Fibroblast of lung (primary cell): ENCODE measurements at regions not wholly inside any gene's neighbourhood (a gene's known extent, or its start where the extent isn't known, plus 50 kb on each side); places are given as distances from the start of the nearest gene placed in this dataset.

Source experiments
- DNase-seq, 2 donors: peaks; one replicate each; pipeline versions ENCODE4 v3.0.0 to v3.0.0-alpha.2; 2010; ENCODE audit warnings: low read depth in 2 of 2
- H2AFZ ChIP-seq: 2 replicates; pipeline ENCODE4 v1.5.1; 2012; ENCODE audit warnings: low read length, control low read depth, inconsistent platforms
- H3K27ac ChIP-seq: 2 replicates; pipeline ENCODE4 v1.5.1; 2011; ENCODE audit warnings: low read length, control low read depth; ENCODE audit not compliant: insufficient read depth
- H3K27me3 ChIP-seq: 2 replicates; pipeline ENCODE4 v1.5.1; 2011; ENCODE audit warnings: mild to moderate bottlenecking, low read length; ENCODE audit not compliant: control insufficient read depth, insufficient read depth
- H3K36me3 ChIP-seq: 2 replicates; pipeline ENCODE4 v1.5.1; 2011; ENCODE audit warnings: low read length; ENCODE audit not compliant: control insufficient read depth, insufficient read depth
- H3K4me1 ChIP-seq: 2 replicates; pipeline ENCODE4 v1.5.1; 2011; ENCODE audit warnings: low read length; ENCODE audit not compliant: control insufficient read depth, insufficient read depth; ENCODE audit errors: extremely low read depth
- H3K4me2 ChIP-seq: 2 replicates; pipeline ENCODE4 v1.5.1; 2011; ENCODE audit warnings: low read length, control low read depth; ENCODE audit not compliant: insufficient read depth; ENCODE audit errors: extremely low read depth
- H3K4me3 ChIP-seq, 4 experiments: fragments of 200-600 bp in 1 of 4; sonication (generic) in 1 of 4; replicated peaks in 1 of 4; 2 replicates each; pipeline ENCODE4 v1.5.1; 2011 to 2016; ENCODE audit warnings: low read length in 4 of 4, low read depth in 3 of 4, mild to moderate bottlenecking in 3 of 4, control low read depth in 2 of 4, inconsistent platforms in 1 of 4, mixed read lengths in 1 of 4; ENCODE audit not compliant: insufficient read depth in 1 of 4; ENCODE audit errors: control extremely low read depth in 1 of 4
- H3K79me2 ChIP-seq: 2 replicates; pipeline ENCODE4 v1.5.1; 2012; ENCODE audit warnings: mild to moderate bottlenecking, low read length, inconsistent platforms; ENCODE audit not compliant: control insufficient read depth, insufficient read depth
- H3K9ac ChIP-seq: 2 replicates; pipeline ENCODE4 v1.5.1; 2011; ENCODE audit warnings: mild to moderate bottlenecking, low read length, control low read depth; ENCODE audit not compliant: insufficient read depth
- H3K9me3 ChIP-seq: 2 replicates; pipeline ENCODE4 v1.5.1; 2012; ENCODE audit warnings: low read depth, low read length; ENCODE audit not compliant: control insufficient read depth, insufficient read depth
- H4K20me1 ChIP-seq: 2 replicates; pipeline ENCODE4 v1.5.1; 2011; ENCODE audit warnings: low read length; ENCODE audit not compliant: control insufficient read depth, insufficient read depth; ENCODE audit errors: extremely low read depth
- CTCF ChIP-seq, 2 donors: IDR thresholded peaks in 1 of 2; conservative IDR thresholded peaks in 1 of 2; 1 replicate in 1 of 2; 2 replicates in 1 of 2; pipeline ENCODE4 v1.5.1; 2011 to 2012; ENCODE audit warnings: low read length in 2 of 2, control low read depth in 1 of 2, inconsistent platforms in 1 of 2, low read depth in 1 of 2, mild to moderate bottlenecking in 1 of 2
- EZH2 ChIP-seq: IDR thresholded peaks from 2 replicates; pipeline ENCODE4 v1.5.1; 2012; ENCODE audit warnings: low read length, control low read depth, mild to moderate bottlenecking; ENCODE audit errors: missing control alignments

GRCh38 chr18:48459465-48459864 lies 50.3 kb upstream of the ZBTB7C start:
- H3K79me2 ChIP-seq = no peaks in the 10 kb centered on the region
- H2AFZ ChIP-seq = no peak overlapping the region
- no peak overlapping the region for H3K4me2 ChIP-seq
- no peaks in the 10 kb centered on the region for H3K36me3 ChIP-seq
- no peak overlapping the region for H3K27ac ChIP-seq
- H3K27me3 ChIP-seq = peaks cover 2% of the 10 kb centered on the region
- no peak overlapping the region for H3K9ac ChIP-seq
- DNase-seq = no peak
- TF ChIP-seq CTCF (conservative IDR thresholded peaks at IDR 0.05 in 1 of 2, IDR thresholded peaks at IDR 0.05 in 1 of 2; ENCODE audit: low read depth in 1 of 2, low read length in 2 of 2) (no peak), EZH2 (no peak)
- no peaks in the 10 kb centered on the region for H3K9me3 ChIP-seq
- H4K20me1 ChIP-seq = no peaks in the 10 kb centered on the region
- peaks cover 3% of the 10 kb centered on the region for H3K4me1 ChIP-seq
- H3K4me3 ChIP-seq = no peak overlapping the region

GRCh38 chr18:48459016-48459415 lies 49.8 kb upstream of the ZBTB7C start:
- peaks cover 4% of the 10 kb centered on the region for H3K27me3 ChIP-seq
- H3K79me2 ChIP-seq = no peaks in the 10 kb centered on the region
- H3K9ac ChIP-seq = no peak overlapping the region
- no peaks in the 10 kb centered on the region for H3K36me3 ChIP-seq
- no peak for DNase-seq
- H3K4me1 ChIP-seq = peaks cover 3% of the 10 kb centered on the region
- no peak overlapping the region for H3K4me3 ChIP-seq
- TF ChIP-seq CTCF (conservative IDR thresholded peaks at IDR 0.05 in 1 of 2, IDR thresholded peaks at IDR 0.05 in 1 of 2; ENCODE audit: low read depth in 1 of 2, low read length in 2 of 2) (no peak), EZH2 (no peak)
- no peaks in the 10 kb centered on the region for H4K20me1 ChIP-seq
- no peak overlapping the region for H3K27ac ChIP-seq
- no peaks in the 10 kb centered on the region for H3K9me3 ChIP-seq
- H3K4me2 ChIP-seq = no peak overlapping the region
- H2AFZ ChIP-seq = no peak overlapping the region
